ENCODE measurements at regions not wholly inside any gene's neighbourhood (a gene's known extent, or its start where the extent isn't known, plus 50 kb on each side); places are given as distances from the start of the nearest gene placed in this dataset.
"Not testable (repeated sequence)": the region's sequence is repeated elsewhere in the genome, so short reads cannot be mapped to it uniquely, and the experiment has no call there.

- no peak for DNase-seq
- Histone ChIP-seq H3K27me3 (no peaks in the 10 kb centered on the region), H3K4me1 (replicated peaks in 1 of 2) (no peaks in the 10 kb centered on the region), H3K4me3 (no peak overlapping the region), H3K36me3 (replicated peaks in 1 of 2) (no peaks in the 10 kb centered on the region), H3K27ac (no peak overlapping the region), H3K9me3 (replicated peaks in 1 of 3) (no peaks in the 10 kb centered on the region)
- intact Hi-C loops (cut with DNase I) = no loop called here
- 79 to 83% (median 81%) methylated on average over 8 of the region's 8 CpGs for WGBS, 4 donors
- TF ChIP-seq POLR2A (IDR thresholded peaks at IDR 0.05) = no peak
- TF ChIP-seq CTCF (IDR thresholded peaks at IDR 0.05) = no peak
Measured at GRCh38 chr1:227415115-227415790, 97.0 kb upstream of the CDC42BPA start.

GRCh38 chr1:227411066-227411465, 92.8 kb upstream of the CDC42BPA start:
- no peak for DNase-seq
- intact Hi-C loops (cut with DNase I) = no loop called here
- TF ChIP-seq CTCF (IDR thresholded peaks at IDR 0.05) = no peak
- TF ChIP-seq POLR2A (IDR thresholded peaks at IDR 0.05) = no peak
- Histone ChIP-seq H3K4me3 (no peak overlapping the region), H3K9me3 (replicated peaks in 1 of 3) (no peaks in the 10 kb centered on the region), H3K27ac (no peak overlapping the region), H3K27me3 (no peaks in the 10 kb centered on the region), H3K4me1 (replicated peaks in 1 of 2) (no peaks in the 10 kb centered on the region), H3K36me3 (replicated peaks in 1 of 2) (no peaks in the 10 kb centered on the region)
- WGBS, 4 donors = 53 to 72% (median 68%) methylated on average over 7 of the region's 7 CpGs

DNA sequence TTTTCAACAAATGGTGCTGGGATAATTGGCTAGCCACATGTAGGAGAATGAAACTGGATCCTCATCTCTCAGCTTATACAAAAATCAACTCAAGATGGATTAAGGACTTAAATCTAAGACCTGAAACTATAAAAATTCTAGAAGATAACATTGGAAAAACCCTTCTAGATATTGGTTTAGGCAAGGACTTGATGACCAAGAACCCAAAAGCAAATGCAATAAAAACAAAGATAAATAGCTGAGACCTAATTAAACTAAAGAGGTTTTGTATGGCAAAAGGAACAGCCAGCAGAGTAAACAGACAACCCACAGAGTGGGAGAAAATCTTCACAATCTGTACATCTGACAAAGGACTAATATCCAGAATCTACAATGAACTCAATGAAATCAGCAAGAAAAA, 88.0 kb upstream of the CDC42BPA start:
- H3K9me3 ChIP-seq (replicated peaks in 1 of 3); H3K36me3 ChIP-seq (replicated peaks in 1 of 2); H3K4me3 ChIP-seq; H3K27ac ChIP-seq; intact Hi-C loops (cut with DNase I); H3K27me3 ChIP-seq; DNase-seq; H3K4me1 ChIP-seq (replicated peaks in 1 of 2): not testable (repeated sequence)

DNA sequence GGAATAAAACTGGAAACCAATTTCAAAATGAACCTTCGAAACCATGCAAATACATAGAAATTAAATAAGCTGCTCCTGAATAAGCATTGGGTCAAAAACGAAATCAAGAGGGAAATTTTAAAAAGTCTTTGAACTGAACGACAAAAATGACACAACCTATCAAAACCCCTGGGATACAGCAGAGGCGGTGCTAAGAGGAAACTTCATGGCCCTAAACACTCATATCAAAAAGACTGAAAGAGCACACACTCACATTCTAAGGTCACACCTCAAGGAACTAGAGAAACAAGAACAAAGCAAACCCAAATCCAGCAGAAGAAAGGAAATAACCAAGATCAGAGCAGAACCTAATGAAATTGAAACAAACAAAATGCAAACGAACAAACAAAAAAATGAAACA, 85.2 kb upstream of the CDC42BPA start:
- 60 to 67% (median 65%) methylated on average over 5 of the region's 5 CpGs for WGBS, 4 donors
- intact Hi-C loops (cut with DNase I) = no loop called here

More for the DNA sequence above, 85.2 kb upstream of the CDC42BPA start:
- H3K36me3 ChIP-seq (replicated peaks in 1 of 2) = no peaks in the 10 kb centered on the region
- no peaks in the 10 kb centered on the region for H3K9me3 ChIP-seq (replicated peaks in 1 of 3)
- TF ChIP-seq CTCF (IDR thresholded peaks at IDR 0.05) = no peak
- no peak overlapping the region for H3K27ac ChIP-seq
- no peak for DNase-seq
- no peak overlapping the region for H3K4me3 ChIP-seq
- H3K27me3 ChIP-seq = no peaks in the 10 kb centered on the region
- H3K4me1 ChIP-seq (replicated peaks in 1 of 2) = no peaks in the 10 kb centered on the region
